Osteoblast (primary cell): ENCODE measurements at regions not wholly inside any gene's neighbourhood (a gene's known extent, or its start where the extent isn't known, plus 50 kb on each side); places are given as distances from the start of the nearest gene placed in this dataset.

Experiments
- DNase-seq: peaks from one replicate; pipeline ENCODE4 v3.0.0; 2011; ENCODE audit warnings: low spot score, mixed read lengths; ENCODE audit not compliant: insufficient read length; ENCODE audit errors: missing footprints
- H2AFZ ChIP-seq: 2 replicates; pipeline ENCODE4 v1.6.0; 2011; ENCODE audit warnings: mild to moderate bottlenecking, low read length
- H3K27ac ChIP-seq: 2 replicates; pipeline ENCODE4 v1.5.1; 2011; ENCODE audit warnings: mild to moderate bottlenecking, low read depth, low read length, moderate library complexity
- H3K27me3 ChIP-seq: 2 replicates; pipeline ENCODE4 v1.6.0; 2012; ENCODE audit warnings: mild to moderate bottlenecking, control low read depth, inconsistent platforms, low read length, moderate library complexity; ENCODE audit not compliant: insufficient read depth
- H3K36me3 ChIP-seq: 2 replicates; pipeline ENCODE4 v1.5.1; 2011; ENCODE audit warnings: mild to moderate bottlenecking, low read length, control low read depth, moderate library complexity; ENCODE audit not compliant: insufficient read depth
- H3K4me1 ChIP-seq: 2 replicates; pipeline ENCODE4 v1.5.1; 2011; ENCODE audit warnings: mild to moderate bottlenecking, low read length, control low read depth, moderate library complexity; ENCODE audit not compliant: insufficient read depth
- H3K4me2 ChIP-seq: 2 replicates; pipeline ENCODE4 v1.6.0; 2011; ENCODE audit warnings: mild to moderate bottlenecking, low read length; ENCODE audit not compliant: insufficient read depth
- H3K4me3 ChIP-seq: fragments of 200-600 bp; sonication (generic); 3 replicates; pipeline ENCODE4 v1.5.1; 2012; ENCODE audit warnings: mild to moderate bottlenecking, low read length, inconsistent platforms; ENCODE audit not compliant: insufficient read depth
- H3K79me2 ChIP-seq: 2 replicates; pipeline ENCODE4 v1.6.0; 2012; ENCODE audit warnings: mild to moderate bottlenecking, low read length, control low read depth, inconsistent platforms; ENCODE audit not compliant: insufficient read depth
- H3K9me3 ChIP-seq: 2 replicates; pipeline ENCODE4 v1.5.1; 2011; ENCODE audit warnings: low read depth, low read length, control low read depth
- H4K20me1 ChIP-seq: 2 replicates; pipeline ENCODE4 v1.6.0; 2012; ENCODE audit warnings: mild to moderate bottlenecking, low read length, control low read depth; ENCODE audit not compliant: insufficient read depth
- CTCF ChIP-seq: IDR thresholded peaks from 2 replicates; pipeline ENCODE4 v1.5.1; 2011; ENCODE audit warnings: mild to moderate bottlenecking, low read depth, low read length, moderate library complexity; ENCODE audit errors: extremely low read depth

GRCh38 chr2:9735335-9735734, 104.5 kb upstream of the YWHAQ start:
- Histone ChIP-seq H3K4me3 (no peak overlapping the region), H3K4me2 (no peak overlapping the region), H3K9me3 (peaks cover 6% of the 10 kb centered on the region), H2AFZ (no peak overlapping the region), H3K27me3 (no peaks in the 10 kb centered on the region), H4K20me1 (no peaks in the 10 kb centered on the region), H3K79me2 (no peaks in the 10 kb centered on the region), H3K27ac (no peak overlapping the region), H3K4me1 (peaks cover 12% of the 10 kb centered on the region), H3K36me3 (no peaks in the 10 kb centered on the region)
- TF ChIP-seq CTCF = no peak
- DNase-seq = no peak

GRCh38 chr2:9736021-9736420, 105.2 kb upstream of the YWHAQ start:
- no peak for DNase-seq
- Histone ChIP-seq H3K27me3 (no peaks in the 10 kb centered on the region), H4K20me1 (no peaks in the 10 kb centered on the region), H3K27ac (no peak overlapping the region), H3K36me3 (no peaks in the 10 kb centered on the region), H2AFZ (no peak overlapping the region), H3K4me1 (peaks cover 12% of the 10 kb centered on the region), H3K4me3 (no peak overlapping the region), H3K79me2 (no peaks in the 10 kb centered on the region), H3K9me3 (peaks cover 6% of the 10 kb centered on the region), H3K4me2 (no peak overlapping the region)
- no peak for TF ChIP-seq CTCF

GRCh38 chr2:9737053-9737875, 106.0 kb upstream of the TAF1B start:
- H3K27ac ChIP-seq = no peak overlapping the region
- H3K79me2 ChIP-seq = no peaks in the 10 kb centered on the region
- no peak overlapping the region for H2AFZ ChIP-seq
- H4K20me1 ChIP-seq = no peaks in the 10 kb centered on the region
- no peaks in the 10 kb centered on the region for H3K36me3 ChIP-seq
- H3K4me3 ChIP-seq = no peak overlapping the region
- TF ChIP-seq CTCF = peak; percentile 27
- H3K4me1 ChIP-seq = peaks cover 12% of the 10 kb centered on the region
- H3K4me2 ChIP-seq = no peak overlapping the region
- peaks cover 6% of the 10 kb centered on the region for H3K9me3 ChIP-seq
- DNase-seq = peak; percentile 94
- H3K27me3 ChIP-seq = no peaks in the 10 kb centered on the region

GRCh38 chr2:9738062-9738461, 105.2 kb upstream of the TAF1B start:
- H3K4me1 ChIP-seq = peaks cover 12% of the 10 kb centered on the region
- no peak overlapping the region for H3K4me2 ChIP-seq
- no peaks in the 10 kb centered on the region for H3K36me3 ChIP-seq
- no peaks in the 10 kb centered on the region for H3K79me2 ChIP-seq
- TF ChIP-seq CTCF = no peak
- no peak for DNase-seq
- H4K20me1 ChIP-seq = no peaks in the 10 kb centered on the region
- H3K9me3 ChIP-seq = peaks cover 6% of the 10 kb centered on the region
- H3K4me3 ChIP-seq = no peak overlapping the region
- H3K27ac ChIP-seq = no peak overlapping the region
- no peak overlapping the region for H2AFZ ChIP-seq
- H3K27me3 ChIP-seq = no peaks in the 10 kb centered on the region
